ENCODE measurements at regions not wholly inside any gene's neighbourhood (a gene's known extent, or its start where the extent isn't known, plus 50 kb on each side); places are given as distances from the start of the nearest gene placed in this dataset.

- TF ChIP-seq EZH2 (IDR thresholded peaks at IDR 0.05; ENCODE audit: insufficient read depth, poor library complexity, severe bottlenecking) (no peak), EZH2phosphoT487 (IDR thresholded peaks at IDR 0.05; ENCODE audit: insufficient read depth, low read depth) (no peak)
These were observed 340.7 kb upstream of the TSHZ2 start for GRCh38 chr20:52631469-52631868.
